C4-2B (cell line): ENCODE measurements at regions not wholly inside any gene's neighbourhood (a gene's known extent, or its start where the extent isn't known, plus 50 kb on each side); places are given as distances from the start of the nearest gene placed in this dataset.

Experiments used
- H3K27ac ChIP-seq: fragments of 450-650 bp; 2 replicates; pipeline ENCODE4 v1.5.1; 2017
- ZFX ChIP-seq: fragments of 450-650 bp; IDR thresholded peaks from 2 replicates; pipeline ENCODE4 v1.6.1; 2017
- TF ChIP-seq, protein P1 (sequence below): fragments of 450-650 bp; conservative IDR thresholded peaks from 2 replicates; pipeline ENCODE4 v1.5.1; 2017; ENCODE audit warnings: mild to moderate bottlenecking

DNA sequence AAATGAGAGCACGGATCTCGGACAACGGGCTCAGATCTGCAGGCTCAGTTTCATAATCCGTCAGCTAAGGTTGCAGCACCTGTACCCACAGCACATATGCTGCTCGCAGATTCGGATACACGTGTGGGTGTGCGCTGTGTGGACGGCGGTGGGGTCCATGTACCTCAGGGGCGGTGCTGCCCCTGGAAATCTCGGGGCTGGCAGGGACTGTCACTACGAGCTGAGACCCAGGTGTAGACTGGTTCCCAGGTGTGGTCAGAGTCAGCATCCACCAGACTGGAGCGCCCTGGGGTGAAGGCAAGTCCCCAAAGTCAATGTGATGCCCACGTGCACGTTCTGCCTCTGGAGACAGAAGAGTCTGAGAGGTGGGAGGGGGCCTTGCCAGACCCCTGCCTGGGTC, 989.3 kb downstream of the BRD1 start:
- TF ChIP-seq, protein P1, sequence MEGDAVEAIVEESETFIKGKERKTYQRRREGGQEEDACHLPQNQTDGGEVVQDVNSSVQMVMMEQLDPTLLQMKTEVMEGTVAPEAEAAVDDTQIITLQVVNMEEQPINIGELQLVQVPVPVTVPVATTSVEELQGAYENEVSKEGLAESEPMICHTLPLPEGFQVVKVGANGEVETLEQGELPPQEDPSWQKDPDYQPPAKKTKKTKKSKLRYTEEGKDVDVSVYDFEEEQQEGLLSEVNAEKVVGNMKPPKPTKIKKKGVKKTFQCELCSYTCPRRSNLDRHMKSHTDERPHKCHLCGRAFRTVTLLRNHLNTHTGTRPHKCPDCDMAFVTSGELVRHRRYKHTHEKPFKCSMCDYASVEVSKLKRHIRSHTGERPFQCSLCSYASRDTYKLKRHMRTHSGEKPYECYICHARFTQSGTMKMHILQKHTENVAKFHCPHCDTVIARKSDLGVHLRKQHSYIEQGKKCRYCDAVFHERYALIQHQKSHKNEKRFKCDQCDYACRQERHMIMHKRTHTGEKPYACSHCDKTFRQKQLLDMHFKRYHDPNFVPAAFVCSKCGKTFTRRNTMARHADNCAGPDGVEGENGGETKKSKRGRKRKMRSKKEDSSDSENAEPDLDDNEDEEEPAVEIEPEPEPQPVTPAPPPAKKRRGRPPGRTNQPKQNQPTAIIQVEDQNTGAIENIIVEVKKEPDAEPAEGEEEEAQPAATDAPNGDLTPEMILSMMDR = no peak
- TF ChIP-seq ZFX = no peak
- no peak overlapping the region for H3K27ac ChIP-seq

DNA sequence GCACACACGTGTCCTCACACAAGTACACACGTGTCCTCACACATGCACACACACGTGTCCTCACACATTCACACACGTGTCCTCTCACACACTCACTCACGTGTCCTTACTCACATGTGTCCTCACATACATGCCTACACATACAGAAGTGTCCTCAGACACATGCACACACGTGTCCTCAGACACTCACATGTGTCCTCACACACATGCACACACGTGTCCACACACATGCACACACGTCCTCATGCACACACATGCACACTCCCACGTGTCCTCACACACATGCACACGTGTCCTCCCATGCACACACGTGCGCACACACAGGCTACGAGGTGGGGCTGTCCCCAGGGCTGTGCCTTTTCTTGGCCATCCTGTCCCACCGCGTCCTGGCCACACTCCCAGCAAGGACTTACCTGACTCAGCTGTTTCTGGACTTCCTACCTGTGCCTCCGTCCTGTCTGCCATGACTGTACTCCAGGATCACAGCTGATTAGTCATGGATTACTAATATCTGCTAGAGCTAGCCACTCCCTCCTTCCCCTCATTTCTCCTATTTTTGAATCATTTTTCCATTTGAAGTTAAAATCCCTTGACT, 990.2 kb downstream of the BRD1 start:
- no peak overlapping the region for H3K27ac ChIP-seq
- no peak for TF ChIP-seq ZFX
- TF ChIP-seq, protein P1 = no peak

DNA sequence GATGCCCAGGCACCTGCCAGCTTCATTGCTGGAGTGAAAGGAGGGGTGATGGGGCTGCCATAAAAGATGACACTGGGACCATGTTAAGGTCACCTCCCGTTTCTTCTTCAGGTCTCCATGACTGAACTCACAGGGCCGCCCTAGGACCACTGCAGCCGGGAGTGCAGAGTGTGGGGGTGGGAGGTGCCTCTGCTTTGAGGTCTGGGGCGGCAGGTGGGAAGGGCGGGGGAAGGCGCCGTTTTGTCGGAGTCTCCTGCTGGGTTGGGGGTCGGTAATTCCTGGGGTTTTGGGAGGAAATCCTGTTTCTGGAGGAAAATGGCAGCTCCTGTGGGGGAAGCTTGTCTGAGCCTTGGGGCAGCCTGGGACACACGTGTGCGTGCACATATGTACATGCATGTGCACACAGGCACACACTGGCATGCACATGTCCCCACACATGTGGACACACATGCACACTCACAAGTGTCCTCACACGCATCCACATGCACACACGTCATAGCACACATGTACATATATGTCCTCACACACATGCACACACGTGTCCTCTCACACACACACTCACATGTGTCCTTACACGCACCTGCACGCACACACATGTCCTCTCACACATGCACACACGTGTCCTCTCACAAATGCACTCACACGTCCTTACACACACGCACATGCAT, 990.9 kb downstream of the BRD1 start:
- H3K27ac ChIP-seq = no peak overlapping the region
- no peak for TF ChIP-seq ZFX
- TF ChIP-seq, protein P1 = no peak

DNA sequence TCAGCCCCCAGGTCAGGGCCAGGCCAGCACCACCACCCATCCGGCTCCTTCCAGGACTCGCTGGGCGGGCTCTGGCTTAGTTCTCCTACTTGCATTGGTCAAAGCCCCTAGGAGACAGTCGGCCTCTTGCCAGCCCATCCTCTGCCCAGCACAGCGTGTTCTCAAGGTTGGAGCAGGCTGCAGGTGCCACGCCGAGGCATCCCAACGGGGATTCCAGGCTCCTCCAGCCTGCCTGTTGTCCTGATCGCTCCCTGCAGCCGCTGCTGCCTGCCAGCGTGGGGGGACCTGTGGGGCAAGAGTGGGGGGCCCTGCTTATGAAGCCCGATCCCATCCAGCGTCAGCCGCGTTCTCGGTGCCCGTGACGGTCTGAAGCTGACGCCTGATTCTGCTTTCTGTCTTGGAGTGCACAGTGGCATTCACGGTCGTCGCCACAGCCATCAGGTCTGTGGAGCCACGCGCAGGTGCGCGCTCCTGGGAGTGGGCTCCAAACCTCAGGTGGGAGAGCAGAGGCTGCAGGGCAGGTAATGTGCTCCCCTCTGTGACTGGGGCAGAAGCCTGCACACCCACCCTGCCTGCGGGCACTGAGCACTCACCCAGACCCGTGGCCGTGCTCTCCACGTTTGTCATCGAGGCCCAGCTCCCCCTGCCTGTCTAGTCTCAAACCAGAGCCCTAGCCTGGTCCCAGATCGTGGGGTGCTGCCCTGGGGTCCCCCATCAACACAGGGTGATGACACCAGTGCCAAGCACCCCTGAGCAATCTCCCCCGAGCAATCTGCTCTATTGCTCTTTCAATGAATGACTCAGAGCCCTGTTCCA, 991.6 kb downstream of the BRD1 start:
- TF ChIP-seq, protein P1 = no peak
- no peak for TF ChIP-seq ZFX
- no peak overlapping the region for H3K27ac ChIP-seq

DNA sequence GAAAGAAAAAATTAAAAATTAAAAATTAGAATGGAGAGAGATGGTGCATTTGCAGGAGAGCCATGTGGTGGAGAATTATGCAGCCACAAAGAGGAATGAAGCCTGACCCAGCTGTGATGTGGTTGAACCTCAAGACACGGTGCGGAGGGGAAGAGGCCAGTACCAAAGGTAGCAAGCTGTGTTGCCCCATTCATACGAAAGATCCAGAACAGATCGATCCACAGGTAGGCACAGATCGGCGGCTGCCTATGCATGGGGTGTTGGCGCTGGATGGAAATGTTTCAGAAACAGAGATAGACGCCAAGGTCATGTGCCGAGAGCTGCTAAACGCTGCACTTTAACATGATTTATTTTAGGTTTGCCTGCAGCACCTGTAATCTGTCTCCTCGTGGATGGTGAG, 992.3 kb downstream of the BRD1 start:
- H3K27ac ChIP-seq = no peak overlapping the region
- TF ChIP-seq, protein P1 = no peak
- TF ChIP-seq ZFX = no peak

DNA sequence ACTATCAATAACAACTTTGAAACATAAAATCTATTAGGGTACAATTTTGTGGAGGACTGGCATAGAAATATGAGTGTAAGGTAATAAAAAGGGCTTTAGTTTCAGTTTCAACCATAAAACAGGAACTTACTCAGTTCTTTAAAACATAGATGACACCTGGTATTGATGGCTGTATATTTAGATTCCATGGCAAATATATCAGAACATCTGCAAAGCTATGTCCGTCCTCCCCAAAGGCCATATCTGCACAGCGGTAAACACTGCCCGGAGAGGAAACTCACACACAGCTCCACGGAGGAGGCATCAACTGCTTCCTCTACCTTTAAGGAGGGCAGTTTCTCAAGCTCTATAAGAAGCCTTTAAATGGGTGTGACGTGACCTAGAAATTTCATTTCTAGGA, 993.3 kb downstream of the BRD1 start:
- no peak for TF ChIP-seq ZFX
- TF ChIP-seq, protein P1 = no peak
- H3K27ac ChIP-seq = no peak overlapping the region

DNA sequence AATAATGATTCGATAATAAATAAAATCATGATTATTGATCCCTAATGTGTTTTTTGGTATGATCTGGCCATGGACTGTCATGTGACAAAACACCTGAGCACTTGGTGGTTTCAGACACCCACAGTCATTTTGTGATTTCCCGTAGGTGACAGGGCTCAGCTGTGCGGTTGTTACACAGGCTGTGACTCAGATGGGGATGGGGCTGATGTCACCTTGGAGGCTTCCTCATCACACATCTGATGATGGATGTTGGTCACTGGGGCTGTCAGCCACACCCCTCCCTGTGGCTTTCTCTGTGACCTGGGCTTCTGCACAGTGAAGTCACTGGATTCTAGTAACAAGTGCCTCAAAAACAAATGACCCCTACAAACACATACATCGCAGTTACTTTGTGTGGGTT, 995.1 kb downstream of the BRD1 start:
- H3K27ac ChIP-seq = no peak overlapping the region
- TF ChIP-seq, protein P1 = no peak
- TF ChIP-seq ZFX = no peak
